SK-N-SH (cell line): ENCODE measurements at regions not wholly inside any gene's neighbourhood (a gene's known extent, or its start where the extent isn't known, plus 50 kb on each side); places are given as distances from the start of the nearest gene placed in this dataset.

Experiments
- CTCF ChIA-PET: fragments of 300-600, 350-600 bp; formaldehyde crosslinking; extraction: SDS; loops from one replicate; lab custom pipeline; 2021; lab: Yijun Ruan, JAX
- POLR2A ChIA-PET: fragments of 350-600 bp; sonication (Branson Sonifier 250); formaldehyde crosslinking; extraction: SDS; loops from one replicate; lab custom pipeline; 2020; ENCODE audit warnings: antibody characterized with exemption, inconsistent platforms; lab: Yijun Ruan, JAX
- DNase-seq: peaks from one replicate; pipeline ENCODE4 v3.0.0; 2012
- H2AFZ ChIP-seq: fragments of 200-600 bp; sonication (generic); 2 replicates; pipeline ENCODE4 v1.8.1; 2016; ENCODE audit warnings: antibody characterized with exemption, mild to moderate bottlenecking, low read depth
- H3F3A ChIP-seq: fragments of 200-600 bp; sonication (generic); replicated peaks from 2 replicates; pipeline ENCODE3; 2016; ENCODE audit warnings: antibody characterized with exemption, mild to moderate bottlenecking; ENCODE audit not compliant: insufficient read depth
- H3K27ac ChIP-seq, 2 experiments: fragments of 200-500 bp in 1 of 2; fragments of 200-600 bp in 1 of 2; sonication (Bioruptor generic) in 1 of 2; sonication (generic), shearing (Covaris generic) in 1 of 2; 2 replicates each; pipeline versions ENCODE4 v1.5.1 to v1.6.1; 2014 to 2016; ENCODE audit warnings: low read depth in 2 of 2, inconsistent platforms in 1 of 2, low read length in 1 of 2, mild to moderate bottlenecking in 1 of 2, mixed read lengths in 1 of 2
- H3K27me3 ChIP-seq: fragments of 200-600 bp; sonication (generic), shearing (Covaris generic); 2 replicates; pipeline ENCODE4 v1.6.1; 2016; ENCODE audit warnings: mixed run types; ENCODE audit not compliant: insufficient read depth
- H3K36me3 ChIP-seq, 2 experiments: fragments of 200-500 bp in 1 of 2; fragments of 200-600 bp in 1 of 2; sonication (Bioruptor generic) in 1 of 2; sonication (generic) in 1 of 2; replicated peaks in 1 of 2; 2 replicates each; pipeline versions ENCODE3 to v1.5.1; 2014 to 2016; ENCODE audit warnings: low read length in 1 of 2, mild to moderate bottlenecking in 1 of 2; ENCODE audit not compliant: insufficient read depth in 2 of 2, control insufficient read depth in 1 of 2
- H3K4me1 ChIP-seq, 2 experiments: fragments of 200-500 bp in 1 of 2; fragments of 200-600 bp in 1 of 2; sonication (Bioruptor generic) in 1 of 2; sonication (generic), shearing (Covaris generic) in 1 of 2; 2 replicates each; pipeline versions ENCODE4 v1.5.1 to v1.6.1; 2014 to 2016; ENCODE audit warnings: low read depth in 1 of 2, low read length in 1 of 2, mixed run types in 1 of 2; ENCODE audit not compliant: insufficient read depth in 2 of 2, control insufficient read depth in 1 of 2
- H3K4me2 ChIP-seq: fragments of 200-600 bp; sonication (generic), shearing (Covaris generic); 2 replicates; pipeline ENCODE4 v1.6.1; 2017; ENCODE audit warnings: mixed run types
- H3K4me3 ChIP-seq, 2 experiments: fragments of 200-500 bp in 1 of 2; fragments of 200-600 bp in 1 of 2; sonication (Bioruptor generic) in 1 of 2; sonication (generic), shearing (Covaris generic) in 1 of 2; 2 replicates each; pipeline versions ENCODE4 v1.5.1 to v1.8.1; 2014 to 2016; ENCODE audit warnings: low read depth in 2 of 2, inconsistent platforms in 1 of 2, low read length in 1 of 2, mild to moderate bottlenecking in 1 of 2, mixed read lengths in 1 of 2, moderate library complexity in 1 of 2
- H3K79me2 ChIP-seq: fragments of 200-600 bp; sonication (generic); 2 replicates; pipeline ENCODE4 v1.8.1; 2017; ENCODE audit warnings: mild to moderate bottlenecking; ENCODE audit not compliant: insufficient read depth
- H3K9ac ChIP-seq: fragments of 200-600 bp; sonication (generic); 2 replicates; pipeline ENCODE4 v1.6.1; 2017; ENCODE audit warnings: mixed run types
- H3K9me2 ChIP-seq: fragments of 200-600 bp; sonication (generic); 2 replicates; pipeline ENCODE4 v1.6.1; 2017; ENCODE audit warnings: mixed run types
- H3K9me3 ChIP-seq: fragments of 200-600 bp; sonication (generic); 2 replicates; pipeline ENCODE4 v1.6.1; 2017; ENCODE audit warnings: mixed run types, mild to moderate bottlenecking, moderate library complexity
- H4K20me1 ChIP-seq: fragments of 200-600 bp; sonication (generic); 2 replicates; pipeline ENCODE4 v1.6.1; 2017; ENCODE audit warnings: mild to moderate bottlenecking, mixed run types; ENCODE audit not compliant: insufficient read depth
- ELF1 ChIP-seq: IDR thresholded peaks from 2 replicates; pipeline ENCODE4 v1.4.0; 2012
- EZH2phosphoT487 ChIP-seq: fragments of 200-600 bp; sonication (generic); IDR thresholded peaks from 2 replicates; pipeline ENCODE4 v1.6.1; 2017; ENCODE audit warnings: low read depth, mixed run types, mild to moderate bottlenecking, antibody characterized with exemption, moderate library complexity, borderline replicate concordance
- FOSL2 ChIP-seq: IDR thresholded peaks from 2 replicates; pipeline ENCODE4 v1.4.0; 2012; ENCODE audit warnings: low read depth, mild to moderate bottlenecking, moderate library complexity, borderline replicate concordance
- GABPA ChIP-seq: IDR thresholded peaks from 2 replicates; pipeline ENCODE4 v1.4.0; 2012; ENCODE audit warnings: low read depth, mild to moderate bottlenecking
- IRF3 ChIP-seq: fragments of 150-350 bp; IDR thresholded peaks from 2 replicates; pipeline ENCODE4 v1.6.1; 2016; ENCODE audit warnings: mild to moderate bottlenecking, low read depth, low read length
- JUND ChIP-seq: IDR thresholded peaks from 2 replicates; pipeline ENCODE4 v1.4.0; 2012
- POLR2AphosphoS5 ChIP-seq: IDR thresholded peaks from 2 replicates; pipeline ENCODE4 v1.6.1; 2012; ENCODE audit warnings: low read depth, low read length
- SMC3 ChIP-seq: IDR thresholded peaks from 2 replicates; pipeline ENCODE4 v1.6.1; 2012; ENCODE audit warnings: low read depth, low read length, improper control_type of control experiment
- YY1 ChIP-seq: IDR thresholded peaks from 2 replicates; pipeline ENCODE4 v1.4.0; 2012; ENCODE audit warnings: low read depth, mild to moderate bottlenecking
- WGBS: methylation state at CpG from one replicate; pipeline ENCODE4 v1.1.6; 2017; ENCODE audit warnings: low lambda C conversion rate; 5-methylcytosine and 5-hydroxymethylcytosine counted together
- TF ChIP-seq, protein P1 (sequence below): IDR thresholded peaks from 2 replicates; pipeline ENCODE4 v1.4.0; 2012; ENCODE audit warnings: low read depth, borderline replicate concordance

- H3K9me2 ChIP-seq, result no peaks in the 10 kb centered on the region
- no peak overlapping the region for H3K9ac ChIP-seq
- ChIA-PET POLR2A (no interaction called here), CTCF (interaction anchor here (0.9 kb wide), 1 partner anchor 14 kb away, joined by 3 read pairs; no protein-coding TSS in a partner anchor)
- H3K9me3 ChIP-seq, result no peaks in the 10 kb centered on the region
- no peaks in the 10 kb centered on the region for H4K20me1 ChIP-seq
- H3K79me2 ChIP-seq, result no peaks in the 10 kb centered on the region
- 77% methylated on average over 2 of the region's 2 CpGs for WGBS
- no peaks in the 10 kb centered on the region for H3K4me1 ChIP-seq
- H3F3A ChIP-seq, result no peaks in the 10 kb centered on the region
- H3K4me2 ChIP-seq, result no peak overlapping the region
- H3K36me3 ChIP-seq, result no peaks in the 10 kb centered on the region
- no peak overlapping the region for H3K4me3 ChIP-seq
- no peak overlapping the region for H3K27ac ChIP-seq
- no peaks in the 10 kb centered on the region for H3K27me3 ChIP-seq
- no peak for DNase-seq
- TF ChIP-seq POLR2AphosphoS5, result no peak
- no peak overlapping the region for H2AFZ ChIP-seq
These were observed 293.0 kb upstream of the CDH2 start for GRCh38 chr18:28469946-28470345.

DNA sequence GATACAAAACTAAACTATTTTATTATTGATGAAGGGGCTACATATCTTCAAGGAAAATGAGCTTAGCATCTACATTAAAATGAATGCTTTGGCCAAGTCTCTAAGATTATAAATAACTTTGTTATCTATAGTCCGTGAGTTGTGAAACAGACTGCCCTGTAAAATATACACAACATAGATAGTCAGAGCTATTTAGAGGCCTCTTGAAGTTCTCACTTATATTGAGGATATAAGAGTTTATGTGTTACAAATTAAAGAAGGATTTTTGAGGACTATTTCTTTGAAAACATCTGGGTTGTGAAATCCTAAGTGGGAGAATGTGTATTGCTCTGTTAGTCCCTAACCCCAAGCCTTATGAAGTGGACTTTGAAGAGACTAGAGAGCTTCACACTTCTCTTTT lies 292.0 kb upstream of the CDH2 start:
- H3K36me3 ChIP-seq, result no peaks in the 10 kb centered on the region
- H4K20me1 ChIP-seq, result no peaks in the 10 kb centered on the region
- no peak overlapping the region for H3K4me3 ChIP-seq
- POLR2A ChIA-PET, result no interaction called here
- no peak overlapping the region for H3K4me2 ChIP-seq
- H3K9me3 ChIP-seq, result no peaks in the 10 kb centered on the region
- 81% methylated on average over 1 of the region's 1 CpG for WGBS
- TF ChIP-seq GABPA, result no peak
- no peaks in the 10 kb centered on the region; a peak in 1 of 4 replicates for H3K4me1 ChIP-seq
- no peak for DNase-seq
- H3K9ac ChIP-seq, result no peak overlapping the region
- H3K27me3 ChIP-seq, result no peaks in the 10 kb centered on the region
- no peaks in the 10 kb centered on the region for H3K9me2 ChIP-seq
- no peaks in the 10 kb centered on the region for H3K79me2 ChIP-seq
- H3F3A ChIP-seq, result no peaks in the 10 kb centered on the region
- no peak overlapping the region for H3K27ac ChIP-seq
- H2AFZ ChIP-seq, result no peak overlapping the region
- CTCF ChIA-PET, result interaction anchor here (1.0 kb wide), 1 partner anchor 10 kb away, joined by 3 read pairs; no protein-coding TSS in a partner anchor

GRCh38 chr18:28466204-28466603 lies 289.3 kb upstream of the CDH2 start:
- H3K4me3 ChIP-seq, result no peak overlapping the region
- no peak overlapping the region for H2AFZ ChIP-seq
- H3K27ac ChIP-seq, result no peak overlapping the region
- H3F3A ChIP-seq, result no peaks in the 10 kb centered on the region
- no peak overlapping the region for H3K9ac ChIP-seq
- H3K36me3 ChIP-seq, result no peaks in the 10 kb centered on the region
- CTCF ChIA-PET, result no interaction called here
- no peaks in the 10 kb centered on the region for H3K27me3 ChIP-seq
- no peaks in the 10 kb centered on the region for H4K20me1 ChIP-seq
- 79% methylated on average over 2 of the region's 2 CpGs for WGBS
- POLR2A ChIA-PET, result no interaction called here
- no peak overlapping the region for H3K4me2 ChIP-seq
- TF ChIP-seq POLR2AphosphoS5, result no peak
- TF ChIP-seq ELF1, result no peak
- no peak for TF ChIP-seq JUND
- TF ChIP-seq, protein P1, sequence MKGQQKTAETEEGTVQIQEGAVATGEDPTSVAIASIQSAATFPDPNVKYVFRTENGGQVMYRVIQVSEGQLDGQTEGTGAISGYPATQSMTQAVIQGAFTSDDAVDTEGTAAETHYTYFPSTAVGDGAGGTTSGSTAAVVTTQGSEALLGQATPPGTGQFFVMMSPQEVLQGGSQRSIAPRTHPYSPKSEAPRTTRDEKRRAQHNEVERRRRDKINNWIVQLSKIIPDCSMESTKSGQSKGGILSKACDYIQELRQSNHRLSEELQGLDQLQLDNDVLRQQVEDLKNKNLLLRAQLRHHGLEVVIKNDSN, result no peak
- no peak for TF ChIP-seq IRF3
- no peak for TF ChIP-seq EZH2phosphoT487
- no peak for TF ChIP-seq YY1
- TF ChIP-seq SMC3, result no peak
- TF ChIP-seq FOSL2, result no peak
- TF ChIP-seq, all 33 proteins: peak for 0
- no peaks in the 10 kb centered on the region for H3K9me2 ChIP-seq
- DNase-seq, result no peak
- no peaks in the 10 kb centered on the region; a peak in 1 of 4 replicates for H3K4me1 ChIP-seq
- no peaks in the 10 kb centered on the region for H3K9me3 ChIP-seq
- no peaks in the 10 kb centered on the region for H3K79me2 ChIP-seq
